PC-9 (cell line): ENCODE measurements at regions not wholly inside any gene's neighbourhood (a gene's known extent, or its start where the extent isn't known, plus 50 kb on each side); places are given as distances from the start of the nearest gene placed in this dataset.

Experiments used
- CTCF ChIP-seq: fragments of 200-600 bp; sonication (generic); conservative IDR thresholded peaks from 2 replicates; pipeline ENCODE4 v1.6.1; 2017; ENCODE audit warnings: mixed run types, antibody characterized with exemption, mild to moderate bottlenecking, moderate library complexity
- EZH2 ChIP-seq: fragments of 200-600 bp; sonication (generic); IDR thresholded peaks from 2 replicates; pipeline ENCODE4 v1.8.0; 2017; ENCODE audit warnings: antibody characterized with exemption, low read depth

- TF ChIP-seq CTCF: no peak
- TF ChIP-seq EZH2: no peak
Observed at GRCh38 chr5:124849774-124850173, 103.3 kb upstream of the ZNF608 start.
